RWPE1 (cell line): ENCODE measurements at regions not wholly inside any gene's neighbourhood (a gene's known extent, or its start where the extent isn't known, plus 50 kb on each side); places are given as distances from the start of the nearest gene placed in this dataset.
"Not testable (repeated sequence)": the region's sequence is repeated elsewhere in the genome, so short reads cannot be mapped to it uniquely, and the experiment has no call there.

Experiments used
- CTCF ChIA-PET: fragments of 350-600 bp; sonication (Branson Sonifier 250); formaldehyde crosslinking; extraction: SDS; loops from one replicate; lab custom pipeline; 2021; lab: Yijun Ruan, JAX
- POLR2A ChIA-PET: fragments of 400-600 bp; formaldehyde crosslinking; extraction: SDS; loops from one replicate; lab custom pipeline; 2020; ENCODE audit warnings: antibody characterized with exemption; ENCODE audit not compliant: low non-redundant PET; lab: Yijun Ruan, JAX
- DNase-seq: peaks from one replicate; pipeline ENCODE4 v3.0.0; 2012; ENCODE audit warnings: low spot score
- H3K27ac ChIP-seq: fragments of 450-650 bp; 2 replicates; pipeline ENCODE4 v1.5.1; 2017
- CTCF ChIP-seq: fragments of 450-650 bp; conservative IDR thresholded peaks from 2 replicates; pipeline ENCODE4 v1.5.1; 2017; ENCODE audit warnings: low read depth, mild to moderate bottlenecking

- TF ChIP-seq CTCF = no peak
- POLR2A ChIA-PET = no interaction called here
- CTCF ChIA-PET = interaction anchor here (0.6 to 0.7 kb wide), 2 partner anchors 149 to 497 kb away, joined by 3 read pairs; no protein-coding TSS in a partner anchor
- no peak for DNase-seq
- no peak overlapping the region for H3K27ac ChIP-seq
Observed at GRCh38 chr11:37141707-37142106, 543.7 kb upstream of the RAG2 start.

GRCh38 chr11:37135606-37136005, 537.6 kb upstream of the RAG2 start:
- POLR2A ChIA-PET, DNase-seq, H3K27ac ChIP-seq, CTCF ChIA-PET: not testable (repeated sequence)

GRCh38 chr11:37134637-37135036, 536.6 kb upstream of the RAG2 start:
- ChIA-PET POLR2A (no interaction called here), CTCF (no interaction called here)
- TF ChIP-seq CTCF = no peak
- DNase-seq = no peak
- H3K27ac ChIP-seq = no peak overlapping the region

GRCh38 chr11:37124384-37124783, 526.3 kb upstream of the RAG2 start:
- no peak for TF ChIP-seq CTCF
- CTCF ChIA-PET = no interaction called here
- POLR2A ChIA-PET = interaction anchor here (0.6 kb wide), 1 partner anchor 9 kb away, joined by 3 read pairs; no protein-coding TSS in a partner anchor
- no peak overlapping the region for H3K27ac ChIP-seq
- DNase-seq = peak; percentile 13

- ChIA-PET CTCF (no interaction called here), POLR2A (no interaction called here)
Observed at GRCh38 chr11:37115963-37116362, 517.9 kb upstream of the RAG2 start.

GRCh38 chr11:37110385-37110784, 512.3 kb upstream of the RAG2 start:
- TF ChIP-seq CTCF = no peak
- H3K27ac ChIP-seq = no peak overlapping the region
- peak; percentile 30 for DNase-seq
- ChIA-PET CTCF (interaction anchor here (0.6 kb wide), 1 partner anchor 242 kb away, joined by 4 read pairs; no protein-coding TSS in a partner anchor), POLR2A (no interaction called here)

More at GRCh38 chr11:37115963-37116362, 517.9 kb upstream of the RAG2 start:
- no peak for TF ChIP-seq CTCF
- DNase-seq = no peak
- no peak overlapping the region for H3K27ac ChIP-seq

- POLR2A ChIA-PET = no interaction called here
- CTCF ChIA-PET = no interaction called here
- DNase-seq = no peak
- TF ChIP-seq CTCF = no peak
- no peak overlapping the region for H3K27ac ChIP-seq
Observed at GRCh38 chr11:37109286-37109585, 511.2 kb upstream of the RAG2 start.
